Parathyroid adenoma (tissue), 2 donors: ENCODE measurements at regions not wholly inside any gene's neighbourhood (a gene's known extent, or its start where the extent isn't known, plus 50 kb on each side); places are given as distances from the start of the nearest gene placed in this dataset.

Experiments
- H2AFZ ChIP-seq: fragments of 300-600 bp; sonication (generic); one replicate; pipeline ENCODE4 v1.7.0; 2017; ENCODE audit warnings: antibody characterized with exemption, mild to moderate bottlenecking
- H3K27ac ChIP-seq: fragments of 300-600 bp; sonication (generic); one replicate; pipeline ENCODE4 v1.7.0; 2017
- H3K27me3 ChIP-seq: fragments of 300-600 bp; sonication (generic); one replicate; pipeline ENCODE4 v1.7.0; 2017; ENCODE audit warnings: low read length; ENCODE audit not compliant: control insufficient read depth, insufficient read depth
- H3K36me3 ChIP-seq: fragments of 300-600 bp; sonication (generic); one replicate; pipeline ENCODE4 v1.7.0; 2017; ENCODE audit warnings: low read length; ENCODE audit not compliant: control insufficient read depth, insufficient read depth
- H3K4me1 ChIP-seq: fragments of 300-600 bp; sonication (generic); one replicate; pipeline ENCODE4 v1.7.0; 2017; ENCODE audit warnings: control low read depth
- H3K4me2 ChIP-seq: fragments of 300-600 bp; sonication (generic); one replicate; pipeline ENCODE4 v1.7.0; 2017; ENCODE audit warnings: low read length
- H3K4me3 ChIP-seq: fragments of 300-600 bp; sonication (generic); one replicate; pipeline ENCODE4 v1.7.0; 2017; ENCODE audit warnings: low read depth, low read length
- H3K79me2 ChIP-seq: fragments of 300-600 bp; sonication (generic); one replicate; pipeline ENCODE4 v1.7.0; 2017; ENCODE audit warnings: control low read depth
- H3K9ac ChIP-seq: fragments of 300-600 bp; sonication (generic); one replicate; pipeline ENCODE4 v1.7.0; 2017; ENCODE audit warnings: mild to moderate bottlenecking
- H3K9me3 ChIP-seq: fragments of 300-600 bp; sonication (generic); one replicate; pipeline ENCODE4 v1.7.0; 2017; ENCODE audit warnings: low read length; ENCODE audit not compliant: control insufficient read depth
- TF ChIP-seq, protein P1 (sequence below): fragments of 300-600 bp; sonication (generic); IDR thresholded peaks from one replicate; pipeline ENCODE4 v1.7.0; 2017; ENCODE audit warnings: antibody characterized with exemption, mild to moderate bottlenecking
- donor health status: primary hyperparathyroidism.

DNA sequence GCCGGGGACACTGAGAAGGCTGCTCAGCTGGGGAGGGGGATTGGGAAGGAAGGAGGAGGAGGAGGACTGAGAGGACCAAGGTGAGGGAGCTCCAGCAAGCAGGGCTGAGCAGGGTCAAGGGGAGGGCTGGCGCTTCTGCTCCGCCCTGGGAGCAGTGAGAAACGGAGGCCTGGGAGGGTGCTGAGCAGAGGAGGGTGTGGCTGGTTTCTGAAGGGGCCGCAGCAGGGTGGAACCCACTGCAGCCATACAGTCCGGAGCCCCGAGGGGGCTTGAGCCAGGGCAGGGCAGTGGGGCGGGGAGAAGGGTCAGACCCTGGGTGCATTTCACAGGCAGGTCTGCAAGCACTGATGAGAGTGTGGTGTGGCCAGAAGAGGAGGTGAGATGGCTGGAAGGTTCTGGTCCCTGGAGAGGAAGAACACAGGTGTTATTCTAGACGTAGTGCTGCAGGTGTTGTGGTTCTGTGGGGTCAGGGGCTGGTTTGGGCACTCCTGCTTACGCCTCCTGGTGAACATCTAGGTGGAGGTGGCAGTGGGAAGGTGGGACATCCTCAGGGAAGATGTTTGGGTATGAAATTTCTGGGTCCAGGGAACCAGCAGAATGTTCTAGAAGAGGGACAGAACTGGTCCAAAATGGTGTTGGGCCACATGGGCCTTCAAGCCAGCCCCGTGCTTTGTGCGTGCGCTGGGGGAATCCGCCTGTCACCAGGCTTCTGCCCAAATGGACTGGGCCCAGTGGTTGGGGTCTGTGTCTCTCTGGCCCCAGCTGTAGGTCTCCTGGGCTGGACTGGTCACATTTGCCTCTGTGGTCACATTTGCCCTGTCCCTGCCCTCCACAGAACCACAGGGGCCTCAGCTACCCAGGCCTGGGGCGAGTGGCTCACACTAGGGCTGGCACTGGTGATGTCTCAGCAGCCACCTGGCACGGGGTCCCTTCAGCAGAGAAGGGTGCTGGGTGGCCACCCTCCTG, 714.7 kb downstream of the BRD1 start:
- no peak overlapping the region for H3K4me3 ChIP-seq
- no peaks in the 10 kb centered on the region for H3K9me3 ChIP-seq
- H3K27ac ChIP-seq, result no peak overlapping the region
- no peaks in the 10 kb centered on the region for H3K4me1 ChIP-seq
- no peaks in the 10 kb centered on the region for H3K79me2 ChIP-seq
- H3K36me3 ChIP-seq, result no peaks in the 10 kb centered on the region
- H3K27me3 ChIP-seq, result no peaks in the 10 kb centered on the region
- H3K4me2 ChIP-seq, result no peak overlapping the region
- TF ChIP-seq, protein P1, sequence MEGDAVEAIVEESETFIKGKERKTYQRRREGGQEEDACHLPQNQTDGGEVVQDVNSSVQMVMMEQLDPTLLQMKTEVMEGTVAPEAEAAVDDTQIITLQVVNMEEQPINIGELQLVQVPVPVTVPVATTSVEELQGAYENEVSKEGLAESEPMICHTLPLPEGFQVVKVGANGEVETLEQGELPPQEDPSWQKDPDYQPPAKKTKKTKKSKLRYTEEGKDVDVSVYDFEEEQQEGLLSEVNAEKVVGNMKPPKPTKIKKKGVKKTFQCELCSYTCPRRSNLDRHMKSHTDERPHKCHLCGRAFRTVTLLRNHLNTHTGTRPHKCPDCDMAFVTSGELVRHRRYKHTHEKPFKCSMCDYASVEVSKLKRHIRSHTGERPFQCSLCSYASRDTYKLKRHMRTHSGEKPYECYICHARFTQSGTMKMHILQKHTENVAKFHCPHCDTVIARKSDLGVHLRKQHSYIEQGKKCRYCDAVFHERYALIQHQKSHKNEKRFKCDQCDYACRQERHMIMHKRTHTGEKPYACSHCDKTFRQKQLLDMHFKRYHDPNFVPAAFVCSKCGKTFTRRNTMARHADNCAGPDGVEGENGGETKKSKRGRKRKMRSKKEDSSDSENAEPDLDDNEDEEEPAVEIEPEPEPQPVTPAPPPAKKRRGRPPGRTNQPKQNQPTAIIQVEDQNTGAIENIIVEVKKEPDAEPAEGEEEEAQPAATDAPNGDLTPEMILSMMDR, result no peak
- no peak overlapping the region for H3K9ac ChIP-seq
- no peak overlapping the region for H2AFZ ChIP-seq

DNA sequence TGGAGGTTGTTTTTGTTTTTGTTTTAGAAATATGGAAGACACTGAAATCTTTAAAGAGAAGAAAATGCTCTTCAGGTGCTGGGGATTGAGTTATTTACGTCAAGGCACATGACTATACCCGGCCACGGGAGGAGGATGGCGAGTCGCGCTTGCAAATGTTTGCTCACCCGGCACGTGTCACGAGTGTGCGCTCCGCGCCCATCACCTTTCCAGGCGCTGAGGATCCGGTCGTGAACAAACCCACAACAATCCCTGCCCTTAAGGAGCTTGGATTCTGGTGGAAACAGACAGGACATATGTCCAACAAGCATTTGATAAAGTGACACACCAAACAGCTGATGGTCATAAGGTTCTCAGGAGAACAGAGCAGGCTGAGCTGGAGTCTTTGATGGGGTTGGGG, 715.5 kb downstream of the BRD1 start:
- TF ChIP-seq, protein P1, result no peak
- Histone ChIP-seq H2AFZ (no peak overlapping the region), H3K79me2 (no peaks in the 10 kb centered on the region), H3K36me3 (no peaks in the 10 kb centered on the region), H3K4me1 (no peaks in the 10 kb centered on the region), H3K9ac (no peak overlapping the region), H3K4me2 (no peak overlapping the region), H3K4me3 (no peak overlapping the region), H3K27me3 (no peaks in the 10 kb centered on the region), H3K9me3 (no peaks in the 10 kb centered on the region), H3K27ac (no peak overlapping the region)

DNA sequence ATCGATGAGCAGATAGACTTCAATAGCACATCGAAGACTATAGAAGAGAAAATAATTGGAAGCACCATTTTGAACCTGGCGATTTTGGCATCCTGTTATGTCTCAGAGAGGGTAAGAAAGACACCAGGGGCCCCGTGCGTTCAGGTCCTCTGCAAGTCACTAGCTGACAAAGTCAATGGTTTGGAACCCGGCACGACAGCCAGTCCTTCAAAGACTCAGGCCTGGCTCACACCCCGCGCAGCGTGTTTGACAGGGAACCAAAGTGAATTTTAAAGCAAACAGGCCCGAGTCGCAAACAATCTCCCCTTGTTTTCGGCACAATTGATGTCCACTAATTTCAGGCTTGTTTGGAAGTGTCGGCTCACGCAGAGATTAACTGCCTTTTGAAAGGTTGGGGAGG, 716.6 kb downstream of the BRD1 start:
- no peak overlapping the region for H3K27ac ChIP-seq
- H3K4me1 ChIP-seq, result no peaks in the 10 kb centered on the region
- H3K9me3 ChIP-seq, result no peaks in the 10 kb centered on the region
- no peaks in the 10 kb centered on the region for H3K27me3 ChIP-seq
- no peaks in the 10 kb centered on the region for H3K36me3 ChIP-seq
- no peaks in the 10 kb centered on the region for H3K79me2 ChIP-seq
- no peak overlapping the region for H2AFZ ChIP-seq
- no peak overlapping the region for H3K4me3 ChIP-seq
- H3K9ac ChIP-seq, result no peak overlapping the region
- H3K4me2 ChIP-seq, result no peak overlapping the region
- TF ChIP-seq, protein P1, result no peak

DNA sequence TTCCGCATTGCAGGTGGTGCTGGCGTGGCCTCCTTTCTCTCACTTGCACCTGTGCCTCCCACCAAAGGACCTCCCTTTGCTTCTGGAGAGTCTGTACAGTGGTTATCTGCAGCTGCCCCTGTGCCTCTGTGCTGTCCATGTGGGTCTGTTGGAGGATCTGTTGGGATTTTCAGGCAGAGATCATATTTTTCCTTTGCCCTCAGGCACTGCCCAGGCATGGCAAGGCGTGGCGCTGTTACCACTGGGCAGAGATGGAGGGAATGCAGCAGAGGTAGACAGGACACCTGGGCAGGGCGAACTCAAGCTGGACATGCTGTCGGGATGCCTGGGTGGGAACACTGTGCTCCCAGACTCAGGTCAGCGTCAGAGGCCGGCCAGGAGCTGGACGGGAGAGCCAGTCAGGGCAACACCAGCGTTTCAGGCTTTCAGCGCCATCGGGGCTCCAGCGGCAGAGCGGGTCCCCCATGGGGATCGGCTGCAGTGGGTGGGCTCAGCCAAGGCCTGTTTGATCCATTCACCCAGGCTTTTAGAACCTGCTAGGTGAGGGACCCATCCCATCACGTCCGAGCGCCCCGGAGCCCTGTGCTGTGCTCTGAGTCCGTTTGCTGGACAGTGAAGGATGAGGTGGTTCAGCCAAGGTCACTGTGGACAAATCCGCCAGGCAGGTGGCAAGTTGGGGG, 718.9 kb downstream of the BRD1 start:
- no peaks in the 10 kb centered on the region for H3K79me2 ChIP-seq
- no peak overlapping the region for H3K9ac ChIP-seq
- H2AFZ ChIP-seq, result no peak overlapping the region
- H3K4me3 ChIP-seq, result no peak overlapping the region
- TF ChIP-seq, protein P1, result no peak
- H3K36me3 ChIP-seq, result no peaks in the 10 kb centered on the region
- no peaks in the 10 kb centered on the region for H3K4me1 ChIP-seq
- no peaks in the 10 kb centered on the region for H3K27me3 ChIP-seq
- no peaks in the 10 kb centered on the region for H3K9me3 ChIP-seq
- no peak overlapping the region for H3K4me2 ChIP-seq
- H3K27ac ChIP-seq, result no peak overlapping the region
